ENCODE measurements at regions not wholly inside any gene's neighbourhood (a gene's known extent, or its start where the extent isn't known, plus 50 kb on each side); places are given as distances from the start of the nearest gene placed in this dataset.

DNA sequence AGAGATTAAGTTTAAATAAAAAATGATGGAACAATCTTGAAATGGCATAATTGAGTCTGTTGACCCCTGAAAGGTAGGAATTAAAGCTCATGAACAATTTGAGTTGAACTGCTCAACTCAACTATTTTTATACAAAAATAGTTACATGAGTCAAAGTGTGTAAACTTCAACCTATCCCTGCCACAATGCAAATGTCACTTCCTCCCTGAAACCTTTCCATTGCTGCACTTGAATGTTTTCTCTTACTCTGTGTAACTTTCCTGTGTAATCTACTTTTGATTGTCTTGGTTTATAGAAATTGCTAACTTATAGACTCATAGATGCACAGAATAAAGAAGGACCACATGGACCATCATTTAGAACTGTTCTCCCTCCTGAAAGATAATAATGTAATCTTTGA, 218.5 kb downstream of the GBA3 start (continued):
- TF ChIP-seq RAD21 (IDR thresholded peaks at IDR 0.05), result no peak
- TF ChIP-seq EGR1 (IDR thresholded peaks at IDR 0.05; ENCODE audit: low read depth in 2 of 2), result no peak
- no peak for TF ChIP-seq NR2F2 (IDR thresholded peaks at IDR 0.05)
- TF ChIP-seq, protein P1, sequence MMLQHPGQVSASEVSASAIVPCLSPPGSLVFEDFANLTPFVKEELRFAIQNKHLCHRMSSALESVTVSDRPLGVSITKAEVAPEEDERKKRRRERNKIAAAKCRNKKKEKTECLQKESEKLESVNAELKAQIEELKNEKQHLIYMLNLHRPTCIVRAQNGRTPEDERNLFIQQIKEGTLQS (IDR thresholded peaks at IDR 0.05), result no peak

DNA sequence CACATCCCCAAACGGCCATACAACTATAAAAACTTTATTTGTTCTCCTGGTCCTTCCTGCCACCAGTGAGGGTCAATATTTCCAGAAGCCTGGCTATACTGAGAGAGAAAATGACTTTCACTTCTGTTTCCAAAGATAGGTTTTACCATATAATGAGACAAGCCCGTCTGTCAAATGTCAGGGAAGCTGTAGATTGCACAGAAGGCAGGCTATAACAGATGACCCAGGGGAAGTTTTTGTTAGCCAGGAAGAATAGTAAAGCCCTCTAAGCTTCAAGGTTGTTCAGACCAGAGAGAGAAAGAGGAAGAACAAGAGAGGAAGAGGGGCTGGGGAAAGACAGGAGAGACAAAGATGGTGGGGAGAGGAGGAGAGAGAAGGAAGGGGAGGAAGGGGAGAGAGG, 217.5 kb downstream of the GBA3 start:
- no peak overlapping the region for H3K27ac ChIP-seq (ENCODE audit: low read depth in 1 of 2, low read length in 2 of 2)
- no peaks in the 10 kb centered on the region for H3K36me3 ChIP-seq (ENCODE audit: control insufficient read depth in 4 of 4, insufficient read depth in 3 of 4, low read depth in 1 of 4, low read length in 3 of 4)
- H3K4me1 ChIP-seq (ENCODE audit: control insufficient read depth in 4 of 4, insufficient read depth in 4 of 4, low read length in 3 of 4), result no peaks in the 10 kb centered on the region
- TF ChIP-seq RXRA (IDR thresholded peaks at IDR 0.05), result no peak
- TF ChIP-seq RAD21 (IDR thresholded peaks at IDR 0.05), result no peak
- TF ChIP-seq, protein P2, sequence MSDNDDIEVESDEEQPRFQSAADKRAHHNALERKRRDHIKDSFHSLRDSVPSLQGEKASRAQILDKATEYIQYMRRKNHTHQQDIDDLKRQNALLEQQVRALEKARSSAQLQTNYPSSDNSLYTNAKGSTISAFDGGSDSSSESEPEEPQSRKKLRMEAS (IDR thresholded peaks at IDR 0.05), result no peak
- no peak for TF ChIP-seq FOXA2 (IDR thresholded peaks at IDR 0.05)
- TF ChIP-seq EGR1 (IDR thresholded peaks at IDR 0.05; ENCODE audit: low read depth in 2 of 2), result no peak
- TF ChIP-seq YY1 (IDR thresholded peaks at IDR 0.05), result no peak
- no peak for TF ChIP-seq HNF4G (IDR thresholded peaks at IDR 0.05)
- no peak for TF ChIP-seq FOXA1 (IDR thresholded peaks at IDR 0.05)
- TF ChIP-seq HNF4A (conservative IDR thresholded peaks at IDR 0.05), result no peak
- TF ChIP-seq, protein P3, sequence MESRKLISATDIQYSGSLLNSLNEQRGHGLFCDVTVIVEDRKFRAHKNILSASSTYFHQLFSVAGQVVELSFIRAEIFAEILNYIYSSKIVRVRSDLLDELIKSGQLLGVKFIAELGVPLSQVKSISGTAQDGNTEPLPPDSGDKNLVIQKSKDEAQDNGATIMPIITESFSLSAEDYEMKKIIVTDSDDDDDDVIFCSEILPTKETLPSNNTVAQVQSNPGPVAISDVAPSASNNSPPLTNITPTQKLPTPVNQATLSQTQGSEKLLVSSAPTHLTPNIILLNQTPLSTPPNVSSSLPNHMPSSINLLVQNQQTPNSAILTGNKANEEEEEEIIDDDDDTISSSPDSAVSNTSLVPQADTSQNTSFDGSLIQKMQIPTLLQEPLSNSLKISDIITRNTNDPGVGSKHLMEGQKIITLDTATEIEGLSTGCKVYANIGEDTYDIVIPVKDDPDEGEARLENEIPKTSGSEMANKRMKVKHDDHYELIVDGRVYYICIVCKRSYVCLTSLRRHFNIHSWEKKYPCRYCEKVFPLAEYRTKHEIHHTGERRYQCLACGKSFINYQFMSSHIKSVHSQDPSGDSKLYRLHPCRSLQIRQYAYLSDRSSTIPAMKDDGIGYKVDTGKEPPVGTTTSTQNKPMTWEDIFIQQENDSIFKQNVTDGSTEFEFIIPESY (IDR thresholded peaks at IDR 0.05), result no peak
- no peak for TF ChIP-seq TAF1 (conservative IDR thresholded peaks at IDR 0.05)
- TF ChIP-seq GABPA (IDR thresholded peaks at IDR 0.05 in 1 of 2, conservative IDR thresholded peaks at IDR 0.05 in 1 of 2), result no peak
- no peak for TF ChIP-seq NR2F2 (IDR thresholded peaks at IDR 0.05)
- no peak for TF ChIP-seq JUND (IDR thresholded peaks at IDR 0.05)
- TF ChIP-seq, protein P1 (IDR thresholded peaks at IDR 0.05), result no peak
- H3K9me3 ChIP-seq (ENCODE audit: control insufficient read depth in 4 of 4, low read length in 3 of 4), result no peaks in the 10 kb centered on the region
- H3K27me3 ChIP-seq (ENCODE audit: control insufficient read depth in 4 of 4, insufficient read depth in 4 of 4, low read length in 3 of 4), result no peaks in the 10 kb centered on the region
- 56% methylated on average over 2 of the region's 2 CpGs for WGBS
- H3K9ac ChIP-seq (ENCODE audit: low read depth in 1 of 2, low read length in 2 of 2), result no peak overlapping the region
- no peak overlapping the region for H3K4me3 ChIP-seq (ENCODE audit: low read depth in 1 of 3, low read length in 3 of 3)
- DNase-seq (ENCODE audit: low spot score), result no peak

DNA sequence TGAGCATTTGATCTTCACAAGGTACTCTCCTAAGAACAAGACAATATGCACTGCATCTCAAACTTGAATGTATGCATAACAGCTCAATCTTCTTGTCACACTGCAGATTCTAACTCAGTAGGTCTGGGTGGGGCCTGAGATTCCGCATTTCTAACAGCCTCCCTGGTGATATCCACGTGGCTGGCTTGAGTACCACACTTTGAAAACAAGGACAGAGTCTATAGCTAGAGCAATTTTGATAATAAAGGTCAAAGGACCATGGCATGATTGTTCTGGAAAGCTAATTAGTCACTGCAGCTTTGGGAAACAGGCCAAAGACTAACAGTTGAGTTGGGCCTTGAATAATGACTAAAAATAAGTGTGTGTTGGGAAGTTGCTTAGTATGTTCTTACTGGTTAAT, 213.3 kb downstream of the GBA3 start:
- Histone ChIP-seq H3K4me1 (ENCODE audit: control insufficient read depth in 4 of 4, insufficient read depth in 4 of 4, low read length in 3 of 4) (no peaks in the 10 kb centered on the region), H3K27me3 (ENCODE audit: control insufficient read depth in 4 of 4, insufficient read depth in 4 of 4, low read length in 3 of 4) (no peaks in the 10 kb centered on the region), H3K4me3 (ENCODE audit: low read depth in 1 of 3, low read length in 3 of 3) (no peak overlapping the region), H3K27ac (ENCODE audit: low read depth in 1 of 2, low read length in 2 of 2) (no peak overlapping the region), H3K9ac (ENCODE audit: low read depth in 1 of 2, low read length in 2 of 2) (no peak overlapping the region), H3K9me3 (ENCODE audit: control insufficient read depth in 4 of 4, low read length in 3 of 4) (no peaks in the 10 kb centered on the region), H3K36me3 (ENCODE audit: control insufficient read depth in 4 of 4, insufficient read depth in 3 of 4, low read depth in 1 of 4, low read length in 3 of 4) (no peaks in the 10 kb centered on the region)
- WGBS, result 62% methylated on average over 2 of the region's 2 CpGs
- no peak for DNase-seq (ENCODE audit: low spot score)
- TF ChIP-seq, protein P2 (IDR thresholded peaks at IDR 0.05), result no peak
- TF ChIP-seq RXRA (IDR thresholded peaks at IDR 0.05) (no peak), HNF4G (IDR thresholded peaks at IDR 0.05) (no peak), FOXA2 (IDR thresholded peaks at IDR 0.05) (no peak)
